ENCODE measurements at regions not wholly inside any gene's neighbourhood (a gene's known extent, or its start where the extent isn't known, plus 50 kb on each side); places are given as distances from the start of the nearest gene placed in this dataset.

DNA sequence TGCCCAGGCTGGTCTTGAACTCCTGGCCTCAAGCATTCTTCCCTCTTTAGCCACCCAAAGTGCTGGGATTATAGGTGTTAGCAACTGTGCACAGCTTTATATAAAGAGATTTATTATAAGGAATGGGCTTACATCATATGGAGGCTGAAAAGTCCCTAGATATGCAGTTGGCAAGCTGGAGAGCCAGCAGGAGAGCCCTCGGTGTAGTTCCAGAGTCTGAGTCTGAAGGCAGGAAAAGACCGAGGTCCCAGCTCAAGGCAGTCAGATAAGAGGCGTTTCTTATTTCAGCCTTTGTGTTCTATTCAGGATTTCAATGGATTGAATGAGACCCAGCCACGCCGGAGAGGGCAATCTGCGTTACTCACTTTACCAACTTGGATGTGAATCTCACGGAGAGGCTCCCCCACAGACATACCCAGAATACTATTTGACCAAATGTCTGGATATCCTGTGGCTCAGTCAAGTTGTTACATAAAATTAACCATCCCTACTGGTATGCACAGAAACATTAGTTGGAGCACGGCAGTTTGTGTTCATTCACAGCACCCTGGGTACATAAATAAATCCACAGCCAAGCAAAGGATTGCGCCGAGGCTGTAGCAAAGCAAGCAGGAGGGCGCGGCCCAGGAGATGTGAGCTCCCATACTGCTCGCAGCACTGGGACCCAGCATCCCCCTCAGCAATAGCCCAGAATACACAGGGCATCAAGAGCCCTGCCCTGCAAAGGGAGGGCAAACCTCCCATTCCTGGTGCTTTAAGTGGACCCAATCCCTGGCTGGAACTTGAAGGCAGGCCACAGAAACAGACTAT, 158.4 kb upstream of the ZNF32 start:
- DNase-seq = no peak
- CTCF ChIA-PET = interaction anchor here (0.7 kb wide), 1 partner anchor 1193 kb away, joined by 3 read pairs; no protein-coding TSS in a partner anchor
- Mint-ChIP-seq H3K4me1 (ENCODE audit: low read depth) (peaks cover 33% of the 10 kb centered on the region), H3K27me3 (ENCODE audit: low read depth) (no peaks in the 10 kb centered on the region), H3K4me3 (no peak overlapping the region), H3K9me3 (no peaks in the 10 kb centered on the region), H3K27ac (no peak overlapping the region), H3K36me3 (ENCODE audit: low read depth) (no peaks in the 10 kb centered on the region)
- intact Hi-C loops (cut with micrococcal nuclease) = no loop called here

DNA sequence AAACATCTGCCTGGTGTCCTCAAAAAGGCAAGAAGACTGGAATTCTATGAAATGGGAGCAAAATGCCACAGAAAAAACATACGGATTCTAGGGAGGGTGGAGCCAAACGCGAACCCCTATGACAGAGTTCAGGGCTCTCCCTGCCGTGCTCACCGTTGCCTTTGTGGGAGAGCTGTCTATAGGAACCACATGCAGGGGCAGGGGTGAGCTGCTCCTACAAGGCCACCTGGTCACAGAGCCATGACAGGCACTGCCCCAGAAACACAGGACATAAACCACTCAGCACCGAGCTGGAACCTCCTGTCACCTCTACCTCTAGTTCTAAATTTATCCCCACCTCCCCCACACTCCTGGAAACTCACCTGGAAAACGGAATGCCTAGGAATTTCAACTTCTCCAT, 155.1 kb upstream of the ZNF32 start:
- CTCF ChIA-PET = interaction anchor here (1.4 kb wide), 1 partner anchor 15 kb away, joined by 3 read pairs; no protein-coding TSS in a partner anchor

DNA sequence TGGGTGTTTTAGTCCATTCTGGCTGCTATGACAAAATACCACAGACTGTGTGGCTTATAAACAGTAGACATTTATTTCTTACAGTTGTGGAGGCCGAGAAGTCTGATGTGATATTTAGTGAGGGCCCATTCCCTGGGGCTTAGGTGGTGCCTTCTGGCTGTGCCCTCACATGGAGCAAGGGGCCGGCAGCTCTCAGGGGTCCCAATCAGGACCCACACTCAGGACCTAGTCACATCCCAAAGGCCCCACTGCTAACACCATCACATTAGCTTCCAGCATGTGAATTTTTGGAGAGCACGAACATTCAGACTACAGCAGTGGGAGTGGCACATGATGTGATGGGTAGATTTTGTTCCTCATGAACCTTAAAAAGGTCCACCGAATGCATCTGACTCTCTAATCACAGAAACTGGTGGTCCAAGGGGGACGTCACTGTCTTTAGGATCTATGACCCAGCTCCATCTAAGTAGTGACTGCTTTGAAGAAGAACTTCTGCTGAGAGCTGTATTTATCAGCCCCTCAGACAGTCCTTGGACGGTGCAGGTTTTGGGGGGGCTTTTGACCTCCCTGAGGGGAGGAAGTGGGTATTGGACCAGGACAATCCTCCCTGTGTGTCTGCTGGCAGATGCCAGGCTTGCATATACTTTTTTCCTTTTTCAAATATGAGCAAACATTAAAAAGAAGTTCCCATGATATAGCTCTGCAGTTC, 154.5 kb upstream of the ZNF32 start:
- CTCF ChIA-PET = interaction anchor here (1.4 kb wide), 1 partner anchor 14 kb away, joined by 3 read pairs; no protein-coding TSS in a partner anchor
- no peaks in the 10 kb centered on the region for H3K9me3 Mint-ChIP-seq
- H3K4me1 Mint-ChIP-seq (ENCODE audit: low read depth) = peaks cover 23% of the 10 kb centered on the region
- no peak for DNase-seq
- intact Hi-C loops (cut with micrococcal nuclease) = no loop called here
- H3K4me3 Mint-ChIP-seq = no peak overlapping the region
- no peaks in the 10 kb centered on the region for H3K36me3 Mint-ChIP-seq (ENCODE audit: low read depth)
- no peak overlapping the region for H3K27ac Mint-ChIP-seq
- H3K27me3 Mint-ChIP-seq (ENCODE audit: low read depth) = peaks cover 3% of the 10 kb centered on the region

More for the DNA sequence above, 155.1 kb upstream of the ZNF32 start:
- no peak overlapping the region for H3K4me3 Mint-ChIP-seq
- no peak overlapping the region for H3K27ac Mint-ChIP-seq
- peaks cover 27% of the 10 kb centered on the region for H3K4me1 Mint-ChIP-seq (ENCODE audit: low read depth)
- H3K27me3 Mint-ChIP-seq (ENCODE audit: low read depth) = peaks cover 3% of the 10 kb centered on the region
- H3K9me3 Mint-ChIP-seq = no peaks in the 10 kb centered on the region
- no peak for DNase-seq
- no peaks in the 10 kb centered on the region for H3K36me3 Mint-ChIP-seq (ENCODE audit: low read depth)
- intact Hi-C loops (cut with micrococcal nuclease) = no loop called here

GRCh38 chr10:43801626-43802025, 152.9 kb upstream of the ZNF32 start:
- H3K4me3 Mint-ChIP-seq = no peak overlapping the region
- DNase-seq = no peak
- peaks cover 3% of the 10 kb centered on the region for H3K27me3 Mint-ChIP-seq (ENCODE audit: low read depth)
- no peak overlapping the region for H3K27ac Mint-ChIP-seq
- H3K9me3 Mint-ChIP-seq = no peaks in the 10 kb centered on the region
- CTCF ChIA-PET = interaction anchor here (0.6 kb wide), 1 partner anchor 113 kb away, joined by 3 read pairs; no protein-coding TSS in a partner anchor
- intact Hi-C loops (cut with micrococcal nuclease) = no loop called here
- H3K36me3 Mint-ChIP-seq (ENCODE audit: low read depth) = no peaks in the 10 kb centered on the region
- H3K4me1 Mint-ChIP-seq (ENCODE audit: low read depth) = peaks cover 14% of the 10 kb centered on the region

- H3K9me3 Mint-ChIP-seq = no peaks in the 10 kb centered on the region
- intact Hi-C loops (cut with micrococcal nuclease) = no loop called here
- H3K27me3 Mint-ChIP-seq (ENCODE audit: low read depth) = peaks cover 3% of the 10 kb centered on the region
- DNase-seq = no peak
- H3K36me3 Mint-ChIP-seq (ENCODE audit: low read depth) = no peaks in the 10 kb centered on the region
- CTCF ChIA-PET = interaction anchor here (0.6 kb wide), 1 partner anchor 113 kb away, joined by 3 read pairs; no protein-coding TSS in a partner anchor
- no peak overlapping the region for H3K27ac Mint-ChIP-seq
- H3K4me3 Mint-ChIP-seq = no peak overlapping the region
- H3K4me1 Mint-ChIP-seq (ENCODE audit: low read depth) = peaks cover 14% of the 10 kb centered on the region
These were observed 152.5 kb upstream of the ZNF32 start for GRCh38 chr10:43801140-43801539.

- Mint-ChIP-seq H3K4me1 (ENCODE audit: low read depth) (peaks cover 11% of the 10 kb centered on the region), H3K9me3 (no peaks in the 10 kb centered on the region), H3K36me3 (ENCODE audit: low read depth) (no peaks in the 10 kb centered on the region), H3K4me3 (no peak overlapping the region), H3K27ac (no peak overlapping the region), H3K27me3 (ENCODE audit: low read depth) (peaks cover 3% of the 10 kb centered on the region)
- DNase-seq = no peak
- CTCF ChIA-PET = no interaction called here
- intact Hi-C loops (cut with micrococcal nuclease) = no loop called here
These were observed 148.1 kb upstream of the ZNF32 start for GRCh38 chr10:43796781-43797180.

GRCh38 chr10:43795639-43796038, 147.0 kb upstream of the ZNF32 start:
- H3K9me3 Mint-ChIP-seq = no peaks in the 10 kb centered on the region
- peaks cover 3% of the 10 kb centered on the region for H3K27me3 Mint-ChIP-seq (ENCODE audit: low read depth)
- no peak for DNase-seq
- H3K36me3 Mint-ChIP-seq (ENCODE audit: low read depth) = no peaks in the 10 kb centered on the region
- H3K27ac Mint-ChIP-seq = no peak overlapping the region
- CTCF ChIA-PET = no interaction called here
- intact Hi-C loops (cut with micrococcal nuclease) = no loop called here
- no peak overlapping the region for H3K4me3 Mint-ChIP-seq
- no peaks in the 10 kb centered on the region for H3K4me1 Mint-ChIP-seq (ENCODE audit: low read depth)

GRCh38 chr10:43795093-43795492, 146.4 kb upstream of the ZNF32 start:
- no peaks in the 10 kb centered on the region for H3K4me1 Mint-ChIP-seq (ENCODE audit: low read depth)
- DNase-seq = no peak
- H3K36me3 Mint-ChIP-seq (ENCODE audit: low read depth) = no peaks in the 10 kb centered on the region
- no peak overlapping the region for H3K27ac Mint-ChIP-seq
- H3K27me3 Mint-ChIP-seq (ENCODE audit: low read depth) = peaks cover 3% of the 10 kb centered on the region
- no peaks in the 10 kb centered on the region for H3K9me3 Mint-ChIP-seq
- H3K4me3 Mint-ChIP-seq = no peak overlapping the region
- intact Hi-C loops (cut with micrococcal nuclease) = no loop called here
- CTCF ChIA-PET = no interaction called here

DNA sequence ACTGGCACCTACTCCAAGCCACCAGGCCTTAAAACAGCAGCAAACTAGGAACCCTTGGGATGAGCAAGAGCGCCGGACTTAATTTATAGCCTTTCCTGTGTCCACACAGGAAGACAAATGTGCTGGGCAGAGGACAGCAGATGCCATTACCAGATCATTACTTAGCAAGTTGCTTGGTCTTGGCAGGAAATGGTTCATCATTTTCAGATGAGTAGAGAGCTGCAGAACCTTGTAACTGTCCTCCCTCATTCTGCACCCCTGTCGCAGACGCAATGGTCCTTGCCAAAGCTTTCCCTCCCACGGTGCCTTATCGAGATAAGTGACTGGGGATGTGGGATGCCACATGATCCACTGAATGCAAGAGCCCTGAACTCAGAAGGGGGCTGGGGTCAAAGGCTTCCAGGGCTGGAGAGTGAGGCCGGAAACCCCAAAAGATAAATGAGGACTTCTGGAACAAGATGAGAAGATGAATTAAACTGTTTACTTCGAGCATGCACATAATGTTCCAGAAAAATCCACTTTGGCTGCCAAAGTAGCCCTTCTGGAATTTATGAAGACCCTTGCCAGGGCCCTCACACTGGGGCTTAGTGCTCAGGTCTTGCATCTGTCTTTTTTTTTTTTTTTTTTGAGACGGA, 145.6 kb upstream of the ZNF32 start:
- Mint-ChIP-seq H3K9me3 (no peaks in the 10 kb centered on the region), H3K27me3 (ENCODE audit: low read depth) (no peaks in the 10 kb centered on the region), H3K4me3 (no peak overlapping the region), H3K27ac (no peak overlapping the region), H3K36me3 (ENCODE audit: low read depth) (no peaks in the 10 kb centered on the region), H3K4me1 (ENCODE audit: low read depth) (peaks cover under 1% of the 10 kb centered on the region)
- no peak for DNase-seq
- CTCF ChIA-PET = no interaction called here
- intact Hi-C loops (cut with micrococcal nuclease) = no loop called here

DNA sequence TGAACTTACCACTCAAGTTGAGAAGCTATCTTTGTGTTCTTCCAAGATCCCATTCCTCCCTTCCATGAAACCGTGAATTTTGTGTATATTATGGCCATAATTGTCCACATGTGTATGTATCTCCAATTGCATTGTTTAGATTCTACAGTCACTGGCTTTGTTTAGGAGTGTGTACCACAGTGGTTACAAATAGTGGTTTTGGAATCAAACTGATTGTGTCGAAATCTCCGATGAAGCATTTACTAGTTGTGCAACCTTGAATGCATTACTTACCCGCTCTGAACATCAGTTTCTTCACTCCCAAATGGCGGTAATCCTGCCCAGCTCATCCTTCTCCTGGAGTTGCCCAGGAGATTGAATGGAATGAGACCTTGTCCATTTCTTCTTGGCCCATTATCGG, 145.0 kb upstream of the ZNF32 start:
- no peak overlapping the region for H3K27ac Mint-ChIP-seq
- CTCF ChIA-PET = no interaction called here
- intact Hi-C loops (cut with micrococcal nuclease) = no loop called here

GRCh38 chr10:43790147-43790546, 141.5 kb upstream of the ZNF32 start:
- H3K36me3 Mint-ChIP-seq (ENCODE audit: low read depth) = no peaks in the 10 kb centered on the region
- H3K4me1 Mint-ChIP-seq (ENCODE audit: low read depth) = peaks cover 4% of the 10 kb centered on the region
- intact Hi-C loops (cut with micrococcal nuclease) = no loop called here
- H3K4me3 Mint-ChIP-seq = no peak overlapping the region
- no peaks in the 10 kb centered on the region for H3K9me3 Mint-ChIP-seq
- no peak for DNase-seq
- no peak overlapping the region for H3K27ac Mint-ChIP-seq
- CTCF ChIA-PET = no interaction called here
- H3K27me3 Mint-ChIP-seq (ENCODE audit: low read depth) = no peaks in the 10 kb centered on the region

More for the DNA sequence above, 145.0 kb upstream of the ZNF32 start:
- no peak for DNase-seq
- Mint-ChIP-seq H3K27me3 (ENCODE audit: low read depth) (no peaks in the 10 kb centered on the region), H3K36me3 (ENCODE audit: low read depth) (no peaks in the 10 kb centered on the region), H3K4me1 (ENCODE audit: low read depth) (peaks cover 4% of the 10 kb centered on the region), H3K4me3 (no peak overlapping the region), H3K9me3 (no peaks in the 10 kb centered on the region)

GRCh38 chr10:43785252-43785651, 136.6 kb upstream of the ZNF32 start:
- Mint-ChIP-seq H3K4me1 (ENCODE audit: low read depth) (peaks cover 17% of the 10 kb centered on the region), H3K9me3 (no peaks in the 10 kb centered on the region), H3K27me3 (ENCODE audit: low read depth) (no peaks in the 10 kb centered on the region), H3K36me3 (ENCODE audit: low read depth) (no peaks in the 10 kb centered on the region), H3K4me3 (no peak overlapping the region), H3K27ac (no peak overlapping the region)
- no peak for DNase-seq
- CTCF ChIA-PET = interaction anchor here (0.9 kb wide), 1 partner anchor 169 kb away, joined by 5 read pairs; no protein-coding TSS in a partner anchor
- intact Hi-C loops (cut with micrococcal nuclease) = no loop called here

Data from activated naive CD4-positive, alpha-beta T cell treated with anti-CD3 and anti-CD28 coated beads for 36 hours (primary cell).